ENCODE measurements at regions not wholly inside any gene's neighbourhood (a gene's known extent, or its start where the extent isn't known, plus 50 kb on each side); places are given as distances from the start of the nearest gene placed in this dataset.

- DNase-seq (ENCODE audit: low read depth, low spot score) (no peak), FAIRE-seq (no peak)
- no TSS peak for BruUV-seq (replicated peaks)
- H3K27ac ChIP-seq (ENCODE audit: insufficient read depth, low read depth, low read length) = no peak overlapping the region
- H3K27me3 ChIP-seq (ENCODE audit: control insufficient read depth in 2 of 2, insufficient read depth in 2 of 2, low read length in 2 of 2) = no peaks in the 10 kb centered on the region
- POLR2A ChIA-PET = no interaction called here
- H3K36me3 ChIP-seq (ENCODE audit: control insufficient read depth in 2 of 2, extremely low read depth in 1 of 2, insufficient read depth in 2 of 2, low read length in 2 of 2) = no peaks in the 10 kb centered on the region
- H4K20me1 ChIP-seq (replicated peaks; ENCODE audit: control insufficient read depth, extremely low read depth, insufficient read depth, low read length) = no peaks in the 10 kb centered on the region
- CTCF ChIA-PET = no interaction called here
- intact Hi-C loops (cut with micrococcal nuclease) = no loop called here
- H3K9me3 ChIP-seq (replicated peaks; ENCODE audit: control insufficient read depth, insufficient read depth, low read length) = no peaks in the 10 kb centered on the region
- H3K4me2 ChIP-seq (ENCODE audit: insufficient read depth, low read length) = no peak overlapping the region
- no peaks in the 10 kb centered on the region for H3K4me1 ChIP-seq (ENCODE audit: control insufficient read depth, extremely low read depth, insufficient read depth, low read length)
- H3K79me2 ChIP-seq (ENCODE audit: control insufficient read depth, insufficient read depth, low read length) = no peaks in the 10 kb centered on the region
- no peak overlapping the region for H2AFZ ChIP-seq (ENCODE audit: low read depth, low read length)
- dilution Hi-C loops (cut with MboI; ENCODE audit: extremely low pct_ligation_motif_present, low sequenced_read_pairs) = no loop called here
- no peaks in the 10 kb centered on the region for H3K9me1 ChIP-seq (replicated peaks; ENCODE audit: control insufficient read depth, extremely low read depth, insufficient read depth, low read length)
- H3K9ac ChIP-seq (replicated peaks; ENCODE audit: extremely low read depth, insufficient read depth, low read length) = no peak overlapping the region
- TF ChIP-seq EZH2 (IDR thresholded peaks at IDR 0.05; ENCODE audit: borderline replicate concordance, low read depth, low read length, severe bottlenecking) = no peak
- TF ChIP-seq FOS (IDR thresholded peaks at IDR 0.05; ENCODE audit: borderline replicate concordance, insufficient read depth, low read length) = no peak
- no peak for TF ChIP-seq POLR2AphosphoS5 (IDR thresholded peaks at IDR 0.05; ENCODE audit: insufficient read depth, low read depth, low read length)
- no peak for TF ChIP-seq JUN (IDR thresholded peaks at IDR 0.05; ENCODE audit: borderline replicate concordance, insufficient read depth, insufficient read length, low read depth)
- no peak for TF ChIP-seq MAX (IDR thresholded peaks at IDR 0.05; ENCODE audit: insufficient read depth, insufficient read length)
- no peak for TF ChIP-seq MYC (IDR thresholded peaks at IDR 0.05; ENCODE audit: low read depth, low read length)
- TF ChIP-seq POLR2A (IDR thresholded peaks at IDR 0.05; ENCODE audit: low read depth, low read length) = no peak
- no peak for TF ChIP-seq CTCF (IDR thresholded peaks at IDR 0.05; ENCODE audit: extremely low read depth in 1 of 2, insufficient read depth in 1 of 2, low read depth in 1 of 2, low read length in 2 of 2)
- TF ChIP-seq GATA2 (IDR thresholded peaks at IDR 0.05; ENCODE audit: insufficient read depth, insufficient read length, low read depth, low read length) = no peak
- H3K4me3 ChIP-seq (replicated peaks in 1 of 3; ENCODE audit: insufficient read depth in 1 of 3, low read depth in 1 of 3, low read length in 3 of 3) = no peak overlapping the region
Measured at GRCh38 chr11:42065199-42065598, 605.7 kb upstream of the LRRC4C start.

All from endothelial cell of umbilical vein (primary cell).